Caco-2 (cell line): ENCODE measurements at regions not wholly inside any gene's neighbourhood (a gene's known extent, or its start where the extent isn't known, plus 50 kb on each side); places are given as distances from the start of the nearest gene placed in this dataset.

Experiments used
- BruUV-seq: library from RNA; stranded (reverse); fragments of 400-500 nt; replicated peaks from 2 replicates; lab custom pipeline; 2021; lab: Mats Ljungman, UMichigan
- CTCF ChIA-PET: fragments of 300-600 bp; sonication (Branson Sonifier 250); formaldehyde crosslinking; loops from one replicate; lab custom pipeline; 2022; ENCODE audit warnings: antibody characterized with exemption; lab: Charles Lee
- POLR2A ChIA-PET: fragments of 300-600 bp; sonication (Branson Sonifier 250); formaldehyde crosslinking; loops from one replicate; lab custom pipeline; 2022; ENCODE audit warnings: antibody characterized with exemption; lab: Charles Lee
- DNase-seq, 2 experiments: peaks; one replicate each; pipeline versions ENCODE4 v3.0.0 to v3.0.0-alpha.2; 2020 to 2022
- H3K27me3 ChIP-seq: replicated peaks from 2 replicates; pipeline ENCODE4 v1.6.0; 2011; ENCODE audit warnings: low read length; ENCODE audit not compliant: control insufficient read depth, insufficient read depth
- H3K36me3 ChIP-seq: 2 replicates; pipeline ENCODE4 v1.5.1; 2011; ENCODE audit warnings: low read length; ENCODE audit not compliant: control insufficient read depth, insufficient read depth
- H3K4me1 ChIP-seq: fragments of 250-450 bp; sonication (Bioruptor Pico); 2 replicates; pipeline ENCODE4 v1.5.1; 2020; ENCODE audit warnings: mild to moderate bottlenecking
- H3K4me3 ChIP-seq: 2 replicates; pipeline ENCODE4 v1.5.1; 2011; ENCODE audit warnings: low read depth, mild to moderate bottlenecking, control low read depth, low read length
- H3K9me3 ChIP-seq: fragments of 250-450 bp; sonication (Bioruptor Pico); 2 replicates; pipeline ENCODE4 v1.5.1; 2020; ENCODE audit warnings: mild to moderate bottlenecking, moderate library complexity
- H3K27ac Mint-ChIP-seq: one replicate; pipeline ENCODE4 v1.8.0; 2022; ENCODE audit warnings: mixed read lengths; ENCODE audit not compliant: unreplicated experiment
- H3K27me3 Mint-ChIP-seq: one replicate; pipeline ENCODE4 v1.8.0; 2022; ENCODE audit warnings: mixed read lengths; ENCODE audit not compliant: insufficient read depth, unreplicated experiment
- H3K36me3 Mint-ChIP-seq: one replicate; pipeline ENCODE4 v1.8.0; 2022; ENCODE audit warnings: mild to moderate bottlenecking, mixed read lengths; ENCODE audit not compliant: insufficient read depth, unreplicated experiment
- H3K4me1 Mint-ChIP-seq: one replicate; pipeline ENCODE4 v1.8.0; 2022; ENCODE audit warnings: low read depth, mixed read lengths; ENCODE audit not compliant: unreplicated experiment
- H3K4me3 Mint-ChIP-seq: one replicate; pipeline ENCODE4 v1.8.0; 2022; ENCODE audit warnings: mild to moderate bottlenecking, moderate library complexity, mixed read lengths; ENCODE audit not compliant: unreplicated experiment
- H3K9me3 Mint-ChIP-seq: one replicate; pipeline ENCODE4 v1.8.0; 2022; ENCODE audit warnings: mixed read lengths; ENCODE audit not compliant: unreplicated experiment
- CTCF ChIP-seq, 2 experiments: fragments of 200-600 bp in 1 of 2; IDR thresholded peaks; 1 replicate in 1 of 2; 2 replicates in 1 of 2; pipeline versions ENCODE4 v1.5.1 to v1.8.0; 2011 to 2022; ENCODE audit warnings: antibody characterized with exemption in 1 of 2, control low read depth in 1 of 2, inconsistent platforms in 1 of 2, low read depth in 1 of 2, low read length in 1 of 2, mild to moderate bottlenecking in 1 of 2, moderate library complexity in 1 of 2; ENCODE audit not compliant: insufficient read depth in 1 of 2, severe bottlenecking in 1 of 2, unreplicated experiment in 1 of 2
- intact Hi-C: fragments of 100-400 bp; cut with micrococcal nuclease; formaldehyde crosslinking; loops from one replicate; pipeline ENCODE4 v1.10.0; 2022; ENCODE audit not compliant: unreplicated experiment

- DNase-seq = no peak
- POLR2A ChIA-PET = no interaction called here
- H3K4me3 Mint-ChIP-seq = no peak overlapping the region
- no peaks in the 10 kb centered on the region for H3K9me3 Mint-ChIP-seq
- no peak overlapping the region for H3K27ac Mint-ChIP-seq
- Histone ChIP-seq H3K27me3 (no peaks in the 10 kb centered on the region), H3K36me3 (no peaks in the 10 kb centered on the region), H3K4me1 (no peaks in the 10 kb centered on the region), H3K9me3 (no peaks in the 10 kb centered on the region), H3K4me3 (no peak overlapping the region)
- BruUV-seq = no TSS peak
- no peaks in the 10 kb centered on the region for H3K36me3 Mint-ChIP-seq
- intact Hi-C loops = no loop called here
- CTCF ChIA-PET = no interaction called here
- H3K4me1 Mint-ChIP-seq = no peaks in the 10 kb centered on the region
- TF ChIP-seq CTCF (IDR thresholded peaks at IDR 0.05; ENCODE audit: insufficient read depth in 1 of 2, low read depth in 1 of 2, low read length in 1 of 2, severe bottlenecking in 1 of 2, unreplicated experiment in 1 of 2) = no peak
- H3K27me3 Mint-ChIP-seq = no peaks in the 10 kb centered on the region
Observed at GRCh38 chr12:69036533-69036932, 103.6 kb upstream of the CPM start.

GRCh38 chr12:69036999-69037398, 104.0 kb upstream of the CPM start:
- Mint-ChIP-seq H3K9me3 (no peaks in the 10 kb centered on the region), H3K4me3 (no peak overlapping the region), H3K27ac (no peak overlapping the region), H3K27me3 (no peaks in the 10 kb centered on the region), H3K36me3 (no peaks in the 10 kb centered on the region), H3K4me1 (no peaks in the 10 kb centered on the region)
- BruUV-seq = no TSS peak
- Histone ChIP-seq H3K27me3 (no peaks in the 10 kb centered on the region), H3K9me3 (no peaks in the 10 kb centered on the region), H3K36me3 (no peaks in the 10 kb centered on the region), H3K4me3 (no peak overlapping the region), H3K4me1 (no peaks in the 10 kb centered on the region)
- DNase-seq = no peak
- CTCF ChIA-PET = no interaction called here
- TF ChIP-seq CTCF (IDR thresholded peaks at IDR 0.05; ENCODE audit: insufficient read depth in 1 of 2, low read depth in 1 of 2, low read length in 1 of 2, severe bottlenecking in 1 of 2, unreplicated experiment in 1 of 2) = no peak
- POLR2A ChIA-PET = no interaction called here
- intact Hi-C loops = no loop called here

- Mint-ChIP-seq H3K27ac (no peak overlapping the region), H3K27me3 (no peaks in the 10 kb centered on the region), H3K36me3 (no peaks in the 10 kb centered on the region), H3K4me1 (peaks cover 6% of the 10 kb centered on the region), H3K9me3 (no peaks in the 10 kb centered on the region), H3K4me3 (no peak overlapping the region)
- Histone ChIP-seq H3K27me3 (no peaks in the 10 kb centered on the region), H3K9me3 (no peaks in the 10 kb centered on the region), H3K36me3 (no peaks in the 10 kb centered on the region), H3K4me1 (no peaks in the 10 kb centered on the region), H3K4me3 (no peak overlapping the region)
- ChIA-PET POLR2A (no interaction called here), CTCF (no interaction called here)
- no peak for TF ChIP-seq CTCF (IDR thresholded peaks at IDR 0.05; ENCODE audit: insufficient read depth in 1 of 2, low read depth in 1 of 2, low read length in 1 of 2, severe bottlenecking in 1 of 2, unreplicated experiment in 1 of 2)
- BruUV-seq = no TSS peak
- DNase-seq = no peak
- intact Hi-C loops = no loop called here
Observed at GRCh38 chr12:69039911-69040310, 106.9 kb upstream of the CPM start.
